Kidney epithelial cell (primary cell): ENCODE measurements at regions not wholly inside any gene's neighbourhood (a gene's known extent, or its start where the extent isn't known, plus 50 kb on each side); places are given as distances from the start of the nearest gene placed in this dataset.

Experiments
- DNase-seq: peaks from one replicate; pipeline ENCODE4 v3.0.0-alpha.2; 2010; ENCODE audit warnings: low read depth
- H3K27me3 ChIP-seq: 2 replicates; pipeline ENCODE4 v1.6.0; 2011; ENCODE audit warnings: low read length; ENCODE audit not compliant: control insufficient read depth, insufficient read depth
- H3K36me3 ChIP-seq: 2 replicates; pipeline ENCODE4 v1.5.1; 2011; ENCODE audit warnings: low read length; ENCODE audit not compliant: control insufficient read depth, insufficient read depth
- H3K4me3 ChIP-seq: 2 replicates; pipeline ENCODE4 v1.5.1; 2011; ENCODE audit warnings: low read depth, mild to moderate bottlenecking, control low read depth, low read length
- CTCF ChIP-seq: IDR thresholded peaks from 2 replicates; pipeline ENCODE4 v1.5.1; 2011; ENCODE audit warnings: mild to moderate bottlenecking, moderate library complexity, low read length, control low read depth, inconsistent platforms; ENCODE audit not compliant: insufficient read depth, poor library complexity, severe bottlenecking

- Histone ChIP-seq H3K4me3 (no peak overlapping the region), H3K36me3 (no peaks in the 10 kb centered on the region), H3K27me3 (no peaks in the 10 kb centered on the region)
- no peak for TF ChIP-seq CTCF
- no peak for DNase-seq
Measured at GRCh38 chr3:143184099-143184498, 64.5 kb downstream of the CHST2 start.

- Histone ChIP-seq H3K27me3 (no peaks in the 10 kb centered on the region), H3K36me3 (no peaks in the 10 kb centered on the region), H3K4me3 (no peak overlapping the region)
- no peak for TF ChIP-seq CTCF
- DNase-seq, result no peak
Measured at GRCh38 chr3:143185401-143185800, 65.8 kb downstream of the CHST2 start.

GRCh38 chr3:143187111-143187510, 67.5 kb downstream of the CHST2 start:
- no peaks in the 10 kb centered on the region for H3K36me3 ChIP-seq
- no peak for DNase-seq
- H3K4me3 ChIP-seq, result no peak overlapping the region
- H3K27me3 ChIP-seq, result no peaks in the 10 kb centered on the region
- TF ChIP-seq CTCF, result no peak

- H3K36me3 ChIP-seq, result no peaks in the 10 kb centered on the region
- TF ChIP-seq CTCF, result no peak
- no peaks in the 10 kb centered on the region for H3K27me3 ChIP-seq
- no peak overlapping the region for H3K4me3 ChIP-seq
- DNase-seq, result no peak
Measured at GRCh38 chr3:143188881-143189280, 69.3 kb downstream of the CHST2 start.

GRCh38 chr3:143190101-143190500, 70.5 kb downstream of the CHST2 start:
- no peak for TF ChIP-seq CTCF
- Histone ChIP-seq H3K27me3 (no peaks in the 10 kb centered on the region), H3K36me3 (no peaks in the 10 kb centered on the region), H3K4me3 (no peak overlapping the region)
- DNase-seq, result no peak

- DNase-seq, result no peak
- no peak for TF ChIP-seq CTCF
- no peak overlapping the region for H3K4me3 ChIP-seq
- H3K27me3 ChIP-seq, result no peaks in the 10 kb centered on the region
- no peaks in the 10 kb centered on the region for H3K36me3 ChIP-seq
Measured at GRCh38 chr3:143192193-143192592, 72.6 kb downstream of the CHST2 start.
